Common myeloid progenitor, CD34-positive (primary cell): ENCODE measurements at regions not wholly inside any gene's neighbourhood (a gene's known extent, or its start where the extent isn't known, plus 50 kb on each side); places are given as distances from the start of the nearest gene placed in this dataset.

Experiments
- CTCF ChIA-PET: fragments of 350-600 bp; sonication (Branson Sonifier 250); formaldehyde crosslinking; loops from one replicate; lab custom pipeline; 2021; ENCODE audit warnings: antibody characterized with exemption; lab: Charles Lee
- POLR2A ChIA-PET: fragments of 350-600 bp; sonication (Branson Sonifier 250); formaldehyde crosslinking; loops from one replicate; lab custom pipeline; 2021; ENCODE audit warnings: antibody characterized with exemption; lab: Charles Lee
- DNase-seq, 3 donors: peaks; one replicate each; pipeline versions ENCODE4 v3.0.0 to v3.0.0-alpha.2; 2013
- H3K27ac ChIP-seq, 2 experiments: 1 replicate in 1 of 2; 2 replicates in 1 of 2; pipeline ENCODE4 v1.7.0; 2013; ENCODE audit warnings: inconsistent platforms in 2 of 2, low read length in 2 of 2, mild to moderate bottlenecking in 2 of 2, low read depth in 1 of 2, moderate library complexity in 1 of 2; ENCODE audit not compliant: severe bottlenecking in 2 of 2, insufficient read depth in 1 of 2, poor library complexity in 1 of 2
- H3K27me3 ChIP-seq, 5 experiments: replicated peaks in 2 of 5; 1 replicate in 3 of 5; 2 replicates in 2 of 5; pipeline versions ENCODE4 v1.6.1 to v1.7.0; 2013; ENCODE audit warnings: low read length in 4 of 5, mild to moderate bottlenecking in 2 of 5, moderate library complexity in 2 of 5, inconsistent platforms in 1 of 5; ENCODE audit not compliant: insufficient read depth in 5 of 5, control insufficient read depth in 4 of 5
- H3K36me3 ChIP-seq, 4 experiments: 1 replicate in 2 of 4; 2 replicates in 2 of 4; pipeline versions ENCODE4 v1.6.1 to v1.7.0; 2013; ENCODE audit warnings: low read length in 3 of 4, control low read depth in 1 of 4, mild to moderate bottlenecking in 1 of 4; ENCODE audit not compliant: control insufficient read depth in 4 of 4, insufficient read depth in 4 of 4
- H3K4me1 ChIP-seq, 4 experiments: 1 replicate in 3 of 4; 2 replicates in 1 of 4; pipeline versions ENCODE4 v1.6.1 to v1.7.1; 2013; ENCODE audit warnings: low read length in 3 of 4, mild to moderate bottlenecking in 3 of 4, control low read depth in 1 of 4, inconsistent platforms in 1 of 4, moderate library complexity in 1 of 4; ENCODE audit not compliant: control insufficient read depth in 4 of 4, insufficient read depth in 4 of 4; ENCODE audit errors: control extremely low read depth in 1 of 4
- H3K4me3 ChIP-seq, 7 experiments: 1 replicate in 4 of 7; 2 replicates in 3 of 7; pipeline versions ENCODE4 v1.5.1 to v1.7.0; 2013; ENCODE audit warnings: mild to moderate bottlenecking in 7 of 7, low read length in 6 of 7, moderate library complexity in 6 of 7, inconsistent platforms in 2 of 7, low read depth in 2 of 7, control low read depth in 1 of 7; ENCODE audit not compliant: insufficient read depth in 4 of 7, control insufficient read depth in 1 of 7; ENCODE audit errors: extremely low read depth in 1 of 7
- H3K9me3 ChIP-seq, 5 experiments: 1 replicate in 4 of 5; 2 replicates in 1 of 5; pipeline versions ENCODE4 v1.6.1 to v1.7.1; 2013; ENCODE audit warnings: low read length in 4 of 5, mild to moderate bottlenecking in 2 of 5, inconsistent platforms in 1 of 5, low read depth in 1 of 5, moderate library complexity in 1 of 5; ENCODE audit not compliant: control insufficient read depth in 4 of 5, insufficient read depth in 2 of 5; ENCODE audit errors: control extremely low read depth in 1 of 5
- WGBS: methylation state at CpG from one replicate; pipeline ENCODE4 v1.1.5; 2013; ENCODE audit not compliant: insufficient coverage; 5-methylcytosine and 5-hydroxymethylcytosine counted together

DNA sequence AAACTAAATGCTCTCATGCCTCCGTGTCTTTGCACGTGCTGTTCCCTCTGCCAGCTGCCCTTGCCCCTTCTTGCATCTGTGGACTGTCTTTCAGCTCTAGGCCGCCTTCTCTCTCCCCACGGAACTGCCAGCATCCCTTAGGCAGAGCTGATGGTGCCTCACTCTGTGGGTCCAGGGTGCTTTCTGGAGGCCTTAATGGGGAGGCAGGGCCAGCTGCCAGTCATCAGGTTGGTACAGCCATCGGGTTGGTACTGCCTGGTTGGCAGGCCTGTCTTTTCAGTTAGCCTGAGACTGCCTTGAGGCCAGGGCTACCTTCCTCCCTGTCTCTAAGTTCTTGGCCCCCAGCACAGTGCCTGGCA, 61.4 kb upstream of the TARBP1 start:
- no peak for DNase-seq
- H3K9me3 ChIP-seq, result no peaks in the 10 kb centered on the region
- H3K27ac ChIP-seq, result no peak overlapping the region
- H3K36me3 ChIP-seq, result no peaks in the 10 kb centered on the region
- no peaks in the 10 kb centered on the region for H3K27me3 ChIP-seq
- H3K4me1 ChIP-seq, result peaks cover 0 to 19% (median 17%) of the 10 kb centered on the region in 4 experiments
- ChIA-PET CTCF (interaction anchor here (1.0 to 2.7 kb wide), 3 partner anchors 10 to 15 kb away, joined by 3 to 14 read pairs (median 3); no protein-coding TSS in a partner anchor), POLR2A (interaction anchor here (0.6 to 0.8 kb wide), 2 partner anchors 15 to 22 kb away, joined by 3 to 4 read pairs; no protein-coding TSS in a partner anchor)
- H3K4me3 ChIP-seq, result no peak overlapping the region
- WGBS, result 100% methylated on average over 5 of the region's 5 CpGs

DNA sequence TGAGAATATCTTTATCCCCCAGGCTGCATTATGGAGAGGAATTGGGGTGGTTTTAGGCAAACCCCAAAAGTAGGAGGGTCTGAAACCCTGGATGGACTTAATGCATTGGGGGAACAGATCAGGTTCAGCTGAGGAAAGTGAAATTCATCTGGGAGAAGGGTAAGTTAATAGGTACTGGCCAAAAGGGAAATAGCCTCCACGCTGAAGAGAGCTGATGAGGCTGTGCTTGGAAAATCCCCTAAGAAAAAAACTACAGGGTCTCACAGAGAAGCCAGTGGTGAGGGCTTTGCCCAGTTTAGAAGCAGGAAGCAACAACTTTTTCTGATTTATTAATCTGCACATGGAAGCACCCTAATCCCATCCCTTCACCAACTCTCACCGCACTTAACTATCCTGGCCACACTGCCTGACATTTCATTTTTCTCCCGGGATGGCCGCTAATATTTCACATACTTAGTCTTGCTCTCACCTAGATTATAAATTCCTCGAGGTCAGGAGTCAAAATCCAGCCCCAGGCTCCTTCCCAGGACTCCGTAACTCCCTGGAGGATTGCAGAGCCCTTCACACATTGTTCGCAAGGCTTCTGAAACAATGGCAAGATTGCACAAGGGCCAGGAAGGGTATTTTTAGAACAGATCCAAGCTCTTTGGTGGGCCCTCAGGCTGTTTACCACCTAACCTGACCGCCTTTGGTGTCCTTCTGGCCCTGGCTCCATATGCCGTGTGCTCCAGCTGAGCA, 60.9 kb upstream of the TARBP1 start:
- peaks cover 0 to 14% (median 12%) of the 10 kb centered on the region in 4 experiments for H3K4me1 ChIP-seq
- no peak overlapping the region for H3K4me3 ChIP-seq
- H3K36me3 ChIP-seq, result no peaks in the 10 kb centered on the region
- DNase-seq, result no peak
- no peaks in the 10 kb centered on the region for H3K9me3 ChIP-seq
- 92% methylated on average over 7 of the region's 9 CpGs for WGBS
- H3K27me3 ChIP-seq, result no peaks in the 10 kb centered on the region
- CTCF ChIA-PET, result interaction anchor here (1.0 to 2.7 kb wide), 4 partner anchors 10 to 44 kb away, joined by 3 to 14 read pairs (median 7); no protein-coding TSS in a partner anchor
- POLR2A ChIA-PET, result interaction anchor here (0.6 kb wide), 1 partner anchor 23 kb away, joined by 3 read pairs; no protein-coding TSS in a partner anchor
- H3K27ac ChIP-seq, result no peak overlapping the region

- POLR2A ChIA-PET, result no interaction called here
- H3K27ac ChIP-seq, result no peak overlapping the region
- CTCF ChIA-PET, result interaction anchor here (1.0 to 2.7 kb wide), 4 partner anchors 9 to 44 kb away, joined by 3 to 14 read pairs (median 7); no protein-coding TSS in a partner anchor
These were observed 60.1 kb upstream of the TARBP1 start for GRCh38 chr1:234538930-234539649.

GRCh38 chr1:234538062-234538731, 59.2 kb upstream of the TARBP1 start:
- Histone ChIP-seq H3K9me3 (no peaks in the 10 kb centered on the region), H3K27me3 (no peaks in the 10 kb centered on the region), H3K36me3 (no peaks in the 10 kb centered on the region), H3K4me3 (no peak overlapping the region), H3K4me1 (no peaks in the 10 kb centered on the region), H3K27ac (no peak overlapping the region)
- 96% methylated on average over 18 of the region's 19 CpGs for WGBS
- CTCF ChIA-PET, result interaction anchor here (1.2 to 2.1 kb wide), 3 partner anchors 11 to 43 kb away, joined by 3 to 11 read pairs (median 4); no protein-coding TSS in a partner anchor
- DNase-seq, result no peak
- POLR2A ChIA-PET, result interaction anchor here (0.5 kb wide), 2 partner anchors 566 to 1235 kb away, joined by 3 read pairs; no protein-coding TSS in a partner anchor

More at GRCh38 chr1:234538930-234539649, 60.1 kb upstream of the TARBP1 start:
- WGBS, result 96% methylated on average over 9 of the region's 14 CpGs
- Histone ChIP-seq H3K36me3 (no peaks in the 10 kb centered on the region), H3K4me1 (peaks cover 0 to 6% (median 5%) of the 10 kb centered on the region in 4 experiments), H3K9me3 (no peaks in the 10 kb centered on the region), H3K4me3 (no peak overlapping the region), H3K27me3 (no peaks in the 10 kb centered on the region)
- DNase-seq, result no peak

DNA sequence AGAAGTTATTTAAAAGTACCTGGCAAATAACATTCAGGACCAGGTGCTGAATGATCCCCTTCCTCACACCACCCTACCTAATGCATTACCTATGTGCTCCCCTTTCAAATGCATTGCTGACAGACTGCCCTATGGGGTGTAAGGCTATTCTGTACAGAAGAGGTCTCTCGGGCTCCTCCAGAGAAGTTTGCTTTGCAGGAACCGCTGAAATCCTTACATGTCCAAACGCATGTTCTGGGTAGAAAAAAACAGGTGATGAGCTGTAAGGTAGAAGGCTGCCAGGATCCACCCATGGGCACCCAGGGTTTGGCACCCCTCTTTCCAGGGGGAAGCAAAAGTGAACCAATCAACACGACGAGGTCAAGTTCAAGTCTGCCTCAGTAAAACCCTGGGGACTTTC, 58.3 kb upstream of the TARBP1 start:
- ChIA-PET POLR2A (no interaction called here), CTCF (interaction anchor here (1.1 to 1.8 kb wide), 3 partner anchors 16 to 41 kb away, joined by 4 to 7 read pairs (median 5); no protein-coding TSS in a partner anchor)
- no peak overlapping the region for H3K27ac ChIP-seq

DNA sequence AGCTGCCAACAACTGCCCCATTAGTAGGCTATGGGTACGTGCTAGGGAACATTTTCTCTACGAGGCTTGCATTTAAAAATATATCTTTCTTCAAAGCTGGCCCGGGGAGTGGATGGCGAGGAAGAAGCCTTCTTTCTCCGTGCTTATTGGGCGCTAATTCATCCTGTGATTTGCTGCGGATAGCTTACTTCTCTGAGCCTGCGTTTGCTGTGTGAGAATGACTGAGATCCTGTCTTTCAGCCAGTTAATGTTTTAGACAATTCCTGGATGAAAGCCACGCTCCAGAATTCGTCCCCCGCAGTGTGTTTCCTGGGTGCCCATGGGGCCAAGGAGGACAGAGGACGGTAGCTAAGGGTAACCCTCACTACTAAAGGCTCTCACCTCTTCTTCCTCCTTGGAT, 57.8 kb upstream of the TARBP1 start:
- Histone ChIP-seq H3K27me3 (no peaks in the 10 kb centered on the region), H3K27ac (no peak overlapping the region), H3K4me3 (no peak overlapping the region), H3K9me3 (no peaks in the 10 kb centered on the region), H3K36me3 (no peaks in the 10 kb centered on the region), H3K4me1 (peaks cover 0 to 7% (median 0%) of the 10 kb centered on the region in 4 experiments)
- CTCF ChIA-PET, result interaction anchor here (1.1 to 1.8 kb wide), 4 partner anchors 9 to 41 kb away, joined by 4 to 7 read pairs (median 4); no protein-coding TSS in a partner anchor
- WGBS, result 94% methylated on average over 9 of the region's 12 CpGs
- no peak for DNase-seq
- POLR2A ChIA-PET, result no interaction called here

More for the DNA sequence above, 58.3 kb upstream of the TARBP1 start:
- Histone ChIP-seq H3K36me3 (no peaks in the 10 kb centered on the region), H3K4me1 (peaks cover 0 to 4% (median 0%) of the 10 kb centered on the region in 4 experiments), H3K4me3 (no peak overlapping the region), H3K9me3 (no peaks in the 10 kb centered on the region), H3K27me3 (no peaks in the 10 kb centered on the region)
- DNase-seq, result no peak
- 91% methylated on average over 5 of the region's 5 CpGs for WGBS
